H1 (cell line): ENCODE measurements at regions not wholly inside any gene's neighbourhood (a gene's known extent, or its start where the extent isn't known, plus 50 kb on each side); places are given as distances from the start of the nearest gene placed in this dataset.

Source experiments
- ATF2 ChIP-seq: IDR thresholded peaks from 2 replicates; pipeline ENCODE4 v1.6.1; 2012; ENCODE audit warnings: low read length, inconsistent platforms
- CEBPB ChIP-seq: IDR thresholded peaks from 2 replicates; pipeline ENCODE4 v1.6.1; 2012; ENCODE audit warnings: low read depth, low read length
- KDM4A ChIP-seq: IDR thresholded peaks from one replicate; pipeline ENCODE4 v1.7.1; 2012; ENCODE audit warnings: low read depth, mild to moderate bottlenecking, moderate library complexity, low read length, inconsistent platforms; ENCODE audit not compliant: severe bottlenecking
- TAF1 ChIP-seq: IDR thresholded peaks from 2 replicates; pipeline ENCODE4 v1.6.1; 2011; ENCODE audit warnings: mild to moderate bottlenecking, low read depth, low read length
- TAF7 ChIP-seq: optimal IDR thresholded peaks from 2 replicates; pipeline ENCODE3; 2011; ENCODE audit warnings: low read depth, mild to moderate bottlenecking, inconsistent platforms, low read length, moderate library complexity, borderline replicate concordance
- USF2 ChIP-seq: IDR thresholded peaks from 2 replicates; pipeline ENCODE4 v1.6.1; 2011; ENCODE audit warnings: low read length, improper control_type of control experiment
- YY1 ChIP-seq: IDR thresholded peaks from 2 replicates; pipeline ENCODE4 v1.6.1; 2011; ENCODE audit warnings: low read depth, mild to moderate bottlenecking, low read length

GRCh38 chr18:43819873-43820272 lies 542.6 kb upstream of the SYT4 start (continued):
- TF ChIP-seq ATF2 (no peak), TAF1 (no peak), KDM4A (no peak), USF2 (no peak), YY1 (no peak), CEBPB (no peak), TAF7 (no peak)
- TF ChIP-seq, all 59 proteins: peak for 0
